H1 (cell line): ENCODE measurements at regions not wholly inside any gene's neighbourhood (a gene's known extent, or its start where the extent isn't known, plus 50 kb on each side); places are given as distances from the start of the nearest gene placed in this dataset.

ENCODE experiments used
- CTCF ChIA-PET: fragments of 300-600 bp; sonication (Branson Sonifier 250); formaldehyde crosslinking; loops from one replicate; lab custom pipeline; 2021; ENCODE audit not compliant: partially characterized antibody; lab: Charles Lee
- POLR2A ChIA-PET: fragments of 300-600 bp; sonication (Branson Sonifier 250); formaldehyde crosslinking; loops from one replicate; lab custom pipeline; 2021; ENCODE audit warnings: inconsistent platforms; ENCODE audit not compliant: partially characterized antibody; lab: Charles Lee
- DNase-seq, 2 experiments: peaks; one replicate each; pipeline versions ENCODE4 v3.0.0 to v3.0.0-alpha.2; 2010 to 2022; ENCODE audit warnings: low spot score in 2 of 2, low read depth in 1 of 2, mixed read lengths in 1 of 2
- FAIRE-seq: peaks from 2 replicates; lab custom pipeline; 2011; peaks lifted over from hg19 to GRCh38; lab: Jason Lieb, UNC
- H2AFZ ChIP-seq: 2 replicates; pipeline ENCODE4 v1.8.1; 2012; ENCODE audit warnings: low read length, inconsistent platforms
- H2AK5ac ChIP-seq: 2 replicates; pipeline ENCODE4 v1.6.1; 2013; ENCODE audit warnings: low read depth, low read length
- H2BK120ac ChIP-seq: replicated peaks from 2 replicates; pipeline ENCODE3; 2013; ENCODE audit warnings: low read depth, low read length, inconsistent platforms
- H2BK12ac ChIP-seq: 2 replicates; pipeline ENCODE4 v1.6.1; 2013; ENCODE audit warnings: low read depth, low read length
- H2BK15ac ChIP-seq: 2 replicates; pipeline ENCODE4 v1.6.1; 2013; ENCODE audit warnings: low read length
- H2BK20ac ChIP-seq: 2 replicates; pipeline ENCODE4 v1.6.1; 2013; ENCODE audit warnings: low read length
- H2BK5ac ChIP-seq: 2 replicates; pipeline ENCODE4 v1.6.1; 2013; ENCODE audit warnings: low read depth, low read length
- H3K14ac ChIP-seq: 2 replicates; pipeline ENCODE4 v1.6.1; 2013; ENCODE audit warnings: inconsistent platforms; ENCODE audit not compliant: insufficient read length
- H3K18ac ChIP-seq: 2 replicates; pipeline ENCODE4 v1.6.1; 2013; ENCODE audit warnings: low read length; ENCODE audit errors: extremely low read depth
- H3K23ac ChIP-seq: 2 replicates; pipeline ENCODE4 v1.6.1; 2013; ENCODE audit warnings: inconsistent platforms; ENCODE audit not compliant: insufficient read length
- H3K23me2 ChIP-seq: 2 replicates; pipeline ENCODE4 v1.6.1; 2013; ENCODE audit warnings: low read depth, low read length
- H3K27ac ChIP-seq: 2 replicates; pipeline ENCODE4 v1.6.1; 2011; ENCODE audit warnings: low read depth, low read length, inconsistent platforms
- H3K27me3 ChIP-seq, 4 experiments: replicated peaks in 1 of 4; 1 replicate in 1 of 4; 2 replicates in 3 of 4; pipeline versions ENCODE4 v1.6.1 to v1.8.1; 2011 to 2013; ENCODE audit warnings: low read length in 3 of 4, mild to moderate bottlenecking in 3 of 4, inconsistent platforms in 2 of 4, mixed read lengths in 2 of 4, moderate library complexity in 1 of 4; ENCODE audit not compliant: control insufficient read depth in 3 of 4, insufficient read depth in 3 of 4; ENCODE audit errors: extremely low read depth in 1 of 4
- H3K36me3 ChIP-seq, 4 experiments: 2 replicates each; pipeline versions ENCODE4 v1.6.1 to v1.8.1; 2011 to 2013; ENCODE audit warnings: mild to moderate bottlenecking in 4 of 4, low read length in 3 of 4, moderate library complexity in 2 of 4, control low read depth in 1 of 4, inconsistent platforms in 1 of 4; ENCODE audit not compliant: insufficient read depth in 4 of 4, control insufficient read depth in 2 of 4
- H3K4ac ChIP-seq: replicated peaks from 2 replicates; pipeline ENCODE3; 2013; ENCODE audit warnings: low read length, low read depth, mixed read lengths, inconsistent platforms; ENCODE audit not compliant: insufficient read length
- H3K4me1 ChIP-seq, 4 experiments: replicated peaks in 1 of 4; 1 replicate in 1 of 4; 2 replicates in 3 of 4; pipeline versions ENCODE4 v1.6.1 to v1.8.1; 2011 to 2013; ENCODE audit warnings: low read length in 3 of 4, inconsistent platforms in 2 of 4, mixed read lengths in 1 of 4; ENCODE audit not compliant: insufficient read depth in 4 of 4, control insufficient read depth in 3 of 4
- H3K4me2 ChIP-seq, 2 experiments: 2 replicates each; pipeline versions ENCODE4 v1.6.1 to v1.8.1; 2011 to 2013; ENCODE audit warnings: low read depth in 2 of 2, low read length in 2 of 2, control low read depth in 1 of 2, inconsistent platforms in 1 of 2, mild to moderate bottlenecking in 1 of 2; ENCODE audit not compliant: insufficient read depth in 1 of 2
- H3K4me3 ChIP-seq, 4 experiments: fragments of 200-600, 300-600 bp in 1 of 4; sonication (generic), shearing (Covaris generic), sonication (Bioruptor Twin) in 1 of 4; 2 replicates each; pipeline versions ENCODE4 v1.5.1 to v1.8.1; 2011 to 2016; ENCODE audit warnings: low read length in 4 of 4, low read depth in 3 of 4, control low read depth in 2 of 4, inconsistent platforms in 2 of 4, mild to moderate bottlenecking in 2 of 4, mixed read lengths in 1 of 4, moderate library complexity in 1 of 4; ENCODE audit not compliant: insufficient read depth in 2 of 4; ENCODE audit errors: extremely low read depth in 1 of 4
- H3K56ac ChIP-seq: replicated peaks from 2 replicates; pipeline ENCODE3; 2013; ENCODE audit warnings: low read depth, mild to moderate bottlenecking, mixed read lengths, low read length, inconsistent platforms; ENCODE audit not compliant: insufficient read length
- H3K79me1 ChIP-seq: 2 replicates; pipeline ENCODE4 v1.6.1; 2013; ENCODE audit warnings: low read depth, low read length, control low read depth
- H3K79me2 ChIP-seq, 2 experiments: 2 replicates each; pipeline versions ENCODE4 v1.6.1 to v1.8.1; 2012 to 2013; ENCODE audit warnings: low read length in 2 of 2, mild to moderate bottlenecking in 2 of 2, inconsistent platforms in 1 of 2; ENCODE audit not compliant: insufficient read depth in 2 of 2, control insufficient read depth in 1 of 2
- H3K9ac ChIP-seq, 4 experiments: replicated peaks in 1 of 4; 1 replicate in 1 of 4; 2 replicates in 3 of 4; pipeline versions ENCODE4 v1.6.1 to v1.8.1; 2011 to 2013; ENCODE audit warnings: low read depth in 3 of 4, low read length in 3 of 4, control low read depth in 2 of 4, mild to moderate bottlenecking in 2 of 4, moderate library complexity in 2 of 4, inconsistent platforms in 1 of 4; ENCODE audit errors: extremely low read depth in 1 of 4
- H3K9me3 ChIP-seq, 2 experiments: 2 replicates each; pipeline versions ENCODE4 v1.6.1 to v1.8.1; 2012 to 2013; ENCODE audit warnings: mild to moderate bottlenecking in 2 of 2, moderate library complexity in 2 of 2, control low read depth in 1 of 2, inconsistent platforms in 1 of 2, low read depth in 1 of 2, low read length in 1 of 2, mixed read lengths in 1 of 2; ENCODE audit not compliant: insufficient read depth in 2 of 2
- H4K20me1 ChIP-seq, 2 experiments: replicated peaks in 1 of 2; 2 replicates each; pipeline versions ENCODE3 to v1.8.1; 2011 to 2013; ENCODE audit warnings: inconsistent platforms in 2 of 2, low read length in 2 of 2, mild to moderate bottlenecking in 1 of 2; ENCODE audit not compliant: insufficient read depth in 2 of 2, control insufficient read depth in 1 of 2
- H4K5ac ChIP-seq: 2 replicates; pipeline ENCODE4 v1.6.1; 2013; ENCODE audit warnings: low read length, low read depth, mixed read lengths, inconsistent platforms; ENCODE audit not compliant: insufficient read length
- H4K8ac ChIP-seq: 2 replicates; pipeline ENCODE4 v1.8.0; 2013; ENCODE audit warnings: mild to moderate bottlenecking, moderate library complexity, low read length, inconsistent platforms; ENCODE audit not compliant: insufficient read depth; ENCODE audit errors: extremely low read depth
- H4K91ac ChIP-seq: replicated peaks from 2 replicates; pipeline ENCODE3; 2013; ENCODE audit warnings: low read length, mixed read lengths, inconsistent platforms; ENCODE audit not compliant: insufficient read length
- RAD21 ChIP-seq, 2 experiments: IDR thresholded peaks in 1 of 2; conservative IDR thresholded peaks in 1 of 2; 2 replicates each; pipeline ENCODE4 v1.6.1; 2011; ENCODE audit warnings: low read depth in 2 of 2, low read length in 2 of 2, improper control_type of control experiment in 1 of 2, inconsistent platforms in 1 of 2, mild to moderate bottlenecking in 1 of 2, moderate library complexity in 1 of 2
- RXRA ChIP-seq: IDR thresholded peaks from 2 replicates; pipeline ENCODE4 v1.6.1; 2011; ENCODE audit warnings: low read depth, mild to moderate bottlenecking, low read length, moderate library complexity; ENCODE audit not compliant: insufficient read depth
- WGBS, 2 experiments: shearing (Covaris generic) in 1 of 2; methylation state at CpG; one replicate each; pipeline versions ENCODE4 v1.1.6 to v1.1.7; 2013 to 2015; ENCODE audit warnings: low lambda C conversion rate in 2 of 2, mixed read lengths in 2 of 2, inconsistent platforms in 1 of 2, low coverage in 1 of 2, missing lambda C conversion rate in 1 of 2; ENCODE audit not compliant: insufficient replicate concordance in 2 of 2, insufficient coverage in 1 of 2, insufficient read length in 1 of 2; ENCODE audit errors: extremely low coverage in 1 of 2, missing lambda C conversion rate in 1 of 2; 5-methylcytosine and 5-hydroxymethylcytosine counted together
- TF ChIP-seq, protein P1 (sequence below): IDR thresholded peaks from 2 replicates; pipeline ENCODE4 v1.6.1; 2011; ENCODE audit warnings: low read length, improper control_type of control experiment

DNA sequence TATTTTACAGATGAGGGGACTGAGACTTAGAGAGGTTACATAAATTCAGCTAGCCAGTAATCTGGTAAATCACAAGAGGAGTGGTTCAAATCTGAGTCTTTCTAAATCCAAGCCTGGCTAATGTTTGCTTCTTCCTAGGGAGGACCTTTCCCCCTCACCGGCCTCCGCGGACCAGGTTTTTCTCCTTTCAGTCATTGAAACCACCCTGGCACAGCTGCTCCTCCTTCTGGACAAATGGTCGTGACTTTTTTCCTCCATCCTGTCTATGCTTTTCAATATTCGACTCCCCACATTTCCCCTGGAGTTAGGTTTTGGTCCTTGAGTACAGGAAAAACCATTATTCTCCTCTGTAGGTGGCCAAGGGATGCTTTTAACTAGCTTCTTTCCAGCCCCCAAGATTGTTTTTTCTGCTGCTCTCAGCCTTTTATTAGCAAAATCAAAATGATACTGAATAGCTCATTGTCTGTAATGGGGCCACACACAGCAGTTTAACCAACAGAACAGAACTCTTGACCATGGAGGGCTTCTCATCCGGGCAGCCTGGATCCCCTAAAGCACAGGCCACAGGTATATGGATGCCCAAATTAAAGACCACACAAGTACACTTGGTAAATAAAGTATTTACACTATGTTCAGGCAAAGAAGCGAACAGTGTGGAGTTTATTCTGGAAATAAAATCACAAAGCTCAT, 85.9 kb upstream of the KLHL25 start:
- H3K79me2 ChIP-seq: no peaks in the 10 kb centered on the region
- no peaks in the 10 kb centered on the region for H3K9me3 ChIP-seq
- H3K27ac ChIP-seq: no peak overlapping the region
- no peak overlapping the region for H2BK120ac ChIP-seq
- H4K20me1 ChIP-seq: no peaks in the 10 kb centered on the region
- CTCF ChIA-PET: interaction anchor here (1.1 to 1.5 kb wide), 4 partner anchors 15 to 71 kb away, joined by 3 to 4 read pairs (median 4); no protein-coding TSS in a partner anchor
- no peak for DNase-seq
- no peak overlapping the region for H4K5ac ChIP-seq
- no peak for FAIRE-seq
- H2BK5ac ChIP-seq: no peak overlapping the region
- H3K27me3 ChIP-seq: no peaks in the 10 kb centered on the region
- H2BK20ac ChIP-seq: no peak overlapping the region
- H2AK5ac ChIP-seq: no peak overlapping the region
- H3K18ac ChIP-seq: no peak overlapping the region
- H2BK15ac ChIP-seq: no peak overlapping the region
- no peak overlapping the region for H3K23ac ChIP-seq
- no peaks in the 10 kb centered on the region for H3K36me3 ChIP-seq
- no peak overlapping the region for H3K4me3 ChIP-seq
- 89% methylated on average over 7 of the region's 7 CpGs; no CpG with 5 or more reads in 1 of the 2 experiments for WGBS, 2 experiments
- H3K56ac ChIP-seq: no peak overlapping the region
- H2BK12ac ChIP-seq: no peak overlapping the region
- POLR2A ChIA-PET: interaction anchor here (0.7 kb wide), 1 partner anchor 22 kb away, joined by 3 read pairs; no protein-coding TSS in a partner anchor
- H3K4ac ChIP-seq: no peak overlapping the region
- H3K4me2 ChIP-seq: no peak overlapping the region
- H3K23me2 ChIP-seq: no peaks in the 10 kb centered on the region
- H4K8ac ChIP-seq: no peak overlapping the region
- H4K91ac ChIP-seq: no peak overlapping the region
- peaks cover 0 to 3% (median 0%) of the 10 kb centered on the region in 4 experiments; a peak in 2 of 7 replicates for H3K4me1 ChIP-seq
- H3K79me1 ChIP-seq: no peaks in the 10 kb centered on the region
- H2AFZ ChIP-seq: no peak overlapping the region
- no peak overlapping the region for H3K14ac ChIP-seq
- TF ChIP-seq RAD21 (IDR thresholded peaks at IDR 0.05 in 1 of 2, conservative IDR thresholded peaks at IDR 0.05 in 1 of 2; ENCODE audit: low read depth in 2 of 2, low read length in 2 of 2): peak in 1 of 2 experiments; percentile 9; a peak in 1 of 4 replicates
- no peak for TF ChIP-seq RXRA
- TF ChIP-seq, protein P1, sequence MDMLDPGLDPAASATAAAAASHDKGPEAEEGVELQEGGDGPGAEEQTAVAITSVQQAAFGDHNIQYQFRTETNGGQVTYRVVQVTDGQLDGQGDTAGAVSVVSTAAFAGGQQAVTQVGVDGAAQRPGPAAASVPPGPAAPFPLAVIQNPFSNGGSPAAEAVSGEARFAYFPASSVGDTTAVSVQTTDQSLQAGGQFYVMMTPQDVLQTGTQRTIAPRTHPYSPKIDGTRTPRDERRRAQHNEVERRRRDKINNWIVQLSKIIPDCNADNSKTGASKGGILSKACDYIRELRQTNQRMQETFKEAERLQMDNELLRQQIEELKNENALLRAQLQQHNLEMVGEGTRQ: no peak
- no peak overlapping the region for H3K9ac ChIP-seq
